Keratinocyte (primary cell): ENCODE measurements at regions not wholly inside any gene's neighbourhood (a gene's known extent, or its start where the extent isn't known, plus 50 kb on each side); places are given as distances from the start of the nearest gene placed in this dataset.

Experiments used
- EZH2 ChIP-seq: IDR thresholded peaks from one replicate; pipeline ENCODE4 v1.6.1; 2012; ENCODE audit warnings: inconsistent platforms, mild to moderate bottlenecking, low read length, moderate library complexity
- TF ChIP-seq, protein P1 (sequence below), 3 experiments: IDR thresholded peaks in 1 of 3; conservative IDR thresholded peaks in 1 of 3; optimal IDR thresholded peaks in 1 of 3; 2 replicates in 2 of 3; 3 replicates in 1 of 3; pipeline versions ENCODE3 to v1.5.1; 2011; ENCODE audit warnings: low read length in 3 of 3, mild to moderate bottlenecking in 3 of 3, moderate library complexity in 2 of 3, control low read depth in 1 of 3, inconsistent platforms in 1 of 3; ENCODE audit not compliant: insufficient read depth in 2 of 3; ENCODE audit errors: extremely low read depth in 1 of 3

DNA sequence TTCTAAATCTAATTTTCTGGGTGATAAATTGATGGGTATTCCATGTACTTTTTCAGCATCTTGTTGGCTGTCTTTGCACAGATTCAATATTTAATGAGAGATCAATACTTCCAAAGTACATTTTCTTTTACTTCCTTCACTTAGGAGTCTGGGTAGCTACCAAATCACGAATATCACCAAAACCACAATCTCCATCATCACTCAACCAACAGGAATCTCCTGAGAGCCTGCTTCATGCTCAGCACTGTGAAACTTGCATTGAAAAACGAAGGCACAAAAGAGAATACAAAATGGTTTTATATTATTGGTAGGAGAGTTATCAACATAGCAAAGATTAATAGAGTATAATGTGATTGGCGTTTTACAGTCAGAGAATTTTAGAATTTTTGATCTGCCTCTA, 261.5 kb upstream of the DSEL start:
- TF ChIP-seq, protein P1, sequence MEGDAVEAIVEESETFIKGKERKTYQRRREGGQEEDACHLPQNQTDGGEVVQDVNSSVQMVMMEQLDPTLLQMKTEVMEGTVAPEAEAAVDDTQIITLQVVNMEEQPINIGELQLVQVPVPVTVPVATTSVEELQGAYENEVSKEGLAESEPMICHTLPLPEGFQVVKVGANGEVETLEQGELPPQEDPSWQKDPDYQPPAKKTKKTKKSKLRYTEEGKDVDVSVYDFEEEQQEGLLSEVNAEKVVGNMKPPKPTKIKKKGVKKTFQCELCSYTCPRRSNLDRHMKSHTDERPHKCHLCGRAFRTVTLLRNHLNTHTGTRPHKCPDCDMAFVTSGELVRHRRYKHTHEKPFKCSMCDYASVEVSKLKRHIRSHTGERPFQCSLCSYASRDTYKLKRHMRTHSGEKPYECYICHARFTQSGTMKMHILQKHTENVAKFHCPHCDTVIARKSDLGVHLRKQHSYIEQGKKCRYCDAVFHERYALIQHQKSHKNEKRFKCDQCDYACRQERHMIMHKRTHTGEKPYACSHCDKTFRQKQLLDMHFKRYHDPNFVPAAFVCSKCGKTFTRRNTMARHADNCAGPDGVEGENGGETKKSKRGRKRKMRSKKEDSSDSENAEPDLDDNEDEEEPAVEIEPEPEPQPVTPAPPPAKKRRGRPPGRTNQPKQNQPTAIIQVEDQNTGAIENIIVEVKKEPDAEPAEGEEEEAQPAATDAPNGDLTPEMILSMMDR (optimal IDR thresholded peaks at IDR 0.05 in 1 of 3, IDR thresholded peaks at IDR 0.05 in 1 of 3, conservative IDR thresholded peaks at IDR 0.05 in 1 of 3; ENCODE audit: extremely low read depth in 1 of 3, insufficient read depth in 2 of 3, low read length in 3 of 3): no peak
- no peak for TF ChIP-seq EZH2
